WTC11 (cell line): ENCODE measurements at regions not wholly inside any gene's neighbourhood (a gene's known extent, or its start where the extent isn't known, plus 50 kb on each side); places are given as distances from the start of the nearest gene placed in this dataset.

Experiments
- GTF2I ChIP-seq: fragments of 250-450 bp; sonication (Bioruptor Pico); conservative IDR thresholded peaks from 2 replicates; pipeline ENCODE4 v1.4.0; 2021; ENCODE audit warnings: mild to moderate bottlenecking
- TF ChIP-seq, protein P1 (sequence below): sonication (generic); formaldehyde crosslinking; IDR thresholded peaks from 2 replicates; pipeline ENCODE4 v1.8.1; 2022; ENCODE audit warnings: mild to moderate bottlenecking, moderate library complexity, missing genetic modification reagents
- TF ChIP-seq, protein P2 (sequence below): fragments of 200-600 bp; IDR thresholded peaks from 2 replicates; pipeline ENCODE4 v1.8.0; 2022; ENCODE audit warnings: antibody characterized with exemption
- TF ChIP-seq, protein P3 (sequence below): sonication (generic); formaldehyde crosslinking; IDR thresholded peaks from 2 replicates; pipeline ENCODE4 v1.8.0; 2022; ENCODE audit warnings: mild to moderate bottlenecking, missing genetic modification reagents
- TF ChIP-seq, protein P4 (sequence below): sonication (generic); formaldehyde crosslinking; IDR thresholded peaks from 2 replicates; pipeline ENCODE4 v1.8.0; 2022; ENCODE audit warnings: missing genetic modification reagents

DNA sequence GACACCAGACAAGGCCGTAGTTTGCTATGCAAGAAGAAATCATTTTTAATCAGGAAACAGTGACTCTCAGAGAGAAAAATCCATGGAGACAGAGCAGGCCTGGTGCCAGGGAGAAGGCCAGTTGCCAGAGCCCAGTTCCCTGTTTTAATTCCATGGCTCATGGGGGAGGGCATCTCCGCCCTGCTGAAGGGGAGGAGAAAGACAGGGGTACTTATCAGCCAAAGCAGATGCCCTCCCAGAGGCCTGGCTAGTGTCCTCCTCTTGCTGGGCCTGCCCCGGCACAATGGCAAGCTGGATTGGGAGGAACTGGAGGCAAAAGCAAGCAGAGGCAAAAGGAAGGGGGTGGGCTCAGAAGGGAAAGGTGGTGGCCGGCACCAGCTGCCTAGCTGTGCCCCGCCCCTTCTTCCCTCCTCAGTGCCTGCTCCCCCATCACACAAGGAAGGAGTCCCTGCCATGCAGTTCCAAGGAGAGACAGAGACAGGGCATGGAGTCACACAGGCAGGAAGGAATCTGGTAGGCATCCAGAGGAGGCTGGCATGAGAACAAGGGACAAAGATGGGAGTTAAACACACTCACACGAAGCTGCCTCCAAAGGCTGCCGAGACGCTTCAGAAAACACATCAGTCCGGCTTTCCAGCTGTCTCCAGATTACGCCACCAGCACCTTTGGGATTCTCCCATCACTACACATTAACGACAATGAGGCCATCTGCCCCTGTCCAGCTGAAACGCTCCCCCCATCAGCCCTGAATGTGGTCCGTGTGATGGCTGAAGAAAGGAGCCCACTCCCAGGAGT lies 591.8 kb downstream of the BUD13 start:
- TF ChIP-seq, protein P1, sequence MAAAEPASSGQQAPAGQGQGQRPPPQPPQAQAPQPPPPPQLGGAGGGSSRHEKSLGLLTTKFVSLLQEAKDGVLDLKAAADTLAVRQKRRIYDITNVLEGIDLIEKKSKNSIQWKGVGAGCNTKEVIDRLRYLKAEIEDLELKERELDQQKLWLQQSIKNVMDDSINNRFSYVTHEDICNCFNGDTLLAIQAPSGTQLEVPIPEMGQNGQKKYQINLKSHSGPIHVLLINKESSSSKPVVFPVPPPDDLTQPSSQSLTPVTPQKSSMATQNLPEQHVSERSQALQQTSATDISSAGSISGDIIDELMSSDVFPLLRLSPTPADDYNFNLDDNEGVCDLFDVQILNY, result no peak
- TF ChIP-seq, protein P2, sequence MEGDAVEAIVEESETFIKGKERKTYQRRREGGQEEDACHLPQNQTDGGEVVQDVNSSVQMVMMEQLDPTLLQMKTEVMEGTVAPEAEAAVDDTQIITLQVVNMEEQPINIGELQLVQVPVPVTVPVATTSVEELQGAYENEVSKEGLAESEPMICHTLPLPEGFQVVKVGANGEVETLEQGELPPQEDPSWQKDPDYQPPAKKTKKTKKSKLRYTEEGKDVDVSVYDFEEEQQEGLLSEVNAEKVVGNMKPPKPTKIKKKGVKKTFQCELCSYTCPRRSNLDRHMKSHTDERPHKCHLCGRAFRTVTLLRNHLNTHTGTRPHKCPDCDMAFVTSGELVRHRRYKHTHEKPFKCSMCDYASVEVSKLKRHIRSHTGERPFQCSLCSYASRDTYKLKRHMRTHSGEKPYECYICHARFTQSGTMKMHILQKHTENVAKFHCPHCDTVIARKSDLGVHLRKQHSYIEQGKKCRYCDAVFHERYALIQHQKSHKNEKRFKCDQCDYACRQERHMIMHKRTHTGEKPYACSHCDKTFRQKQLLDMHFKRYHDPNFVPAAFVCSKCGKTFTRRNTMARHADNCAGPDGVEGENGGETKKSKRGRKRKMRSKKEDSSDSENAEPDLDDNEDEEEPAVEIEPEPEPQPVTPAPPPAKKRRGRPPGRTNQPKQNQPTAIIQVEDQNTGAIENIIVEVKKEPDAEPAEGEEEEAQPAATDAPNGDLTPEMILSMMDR, result no peak
- no peak for TF ChIP-seq GTF2I (CRISPR knock-in tag)
- TF ChIP-seq, protein P3, sequence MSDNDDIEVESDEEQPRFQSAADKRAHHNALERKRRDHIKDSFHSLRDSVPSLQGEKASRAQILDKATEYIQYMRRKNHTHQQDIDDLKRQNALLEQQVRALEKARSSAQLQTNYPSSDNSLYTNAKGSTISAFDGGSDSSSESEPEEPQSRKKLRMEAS (CRISPR knock-in tag), result no peak
- TF ChIP-seq, protein P4, sequence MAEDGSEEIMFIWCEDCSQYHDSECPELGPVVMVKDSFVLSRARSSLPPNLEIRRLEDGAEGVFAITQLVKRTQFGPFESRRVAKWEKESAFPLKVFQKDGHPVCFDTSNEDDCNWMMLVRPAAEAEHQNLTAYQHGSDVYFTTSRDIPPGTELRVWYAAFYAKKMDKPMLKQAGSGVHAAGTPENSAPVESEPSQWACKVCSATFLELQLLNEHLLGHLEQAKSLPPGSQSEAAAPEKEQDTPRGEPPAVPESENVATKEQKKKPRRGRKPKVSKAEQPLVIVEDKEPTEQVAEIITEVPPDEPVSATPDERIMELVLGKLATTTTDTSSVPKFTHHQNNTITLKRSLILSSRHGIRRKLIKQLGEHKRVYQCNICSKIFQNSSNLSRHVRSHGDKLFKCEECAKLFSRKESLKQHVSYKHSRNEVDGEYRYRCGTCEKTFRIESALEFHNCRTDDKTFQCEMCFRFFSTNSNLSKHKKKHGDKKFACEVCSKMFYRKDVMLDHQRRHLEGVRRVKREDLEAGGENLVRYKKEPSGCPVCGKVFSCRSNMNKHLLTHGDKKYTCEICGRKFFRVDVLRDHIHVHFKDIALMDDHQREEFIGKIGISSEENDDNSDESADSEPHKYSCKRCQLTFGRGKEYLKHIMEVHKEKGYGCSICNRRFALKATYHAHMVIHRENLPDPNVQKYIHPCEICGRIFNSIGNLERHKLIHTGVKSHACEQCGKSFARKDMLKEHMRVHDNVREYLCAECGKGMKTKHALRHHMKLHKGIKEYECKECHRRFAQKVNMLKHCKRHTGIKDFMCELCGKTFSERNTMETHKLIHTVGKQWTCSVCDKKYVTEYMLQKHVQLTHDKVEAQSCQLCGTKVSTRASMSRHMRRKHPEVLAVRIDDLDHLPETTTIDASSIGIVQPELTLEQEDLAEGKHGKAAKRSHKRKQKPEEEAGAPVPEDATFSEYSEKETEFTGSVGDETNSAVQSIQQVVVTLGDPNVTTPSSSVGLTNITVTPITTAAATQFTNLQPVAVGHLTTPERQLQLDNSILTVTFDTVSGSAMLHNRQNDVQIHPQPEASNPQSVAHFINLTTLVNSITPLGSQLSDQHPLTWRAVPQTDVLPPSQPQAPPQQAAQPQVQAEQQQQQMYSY, result no peak
